GM21423 (cell line): ENCODE measurements at regions not wholly inside any gene's neighbourhood (a gene's known extent, or its start where the extent isn't known, plus 50 kb on each side); places are given as distances from the start of the nearest gene placed in this dataset.

Experiments used
- ATAC-seq: cut with Tn5 transposase; IDR thresholded peaks from one replicate; pipeline ENCODE4 v1.9.1; 2021; ENCODE audit warnings: mild to moderate bottlenecking, moderate library complexity; ENCODE audit not compliant: unreplicated experiment

DNA sequence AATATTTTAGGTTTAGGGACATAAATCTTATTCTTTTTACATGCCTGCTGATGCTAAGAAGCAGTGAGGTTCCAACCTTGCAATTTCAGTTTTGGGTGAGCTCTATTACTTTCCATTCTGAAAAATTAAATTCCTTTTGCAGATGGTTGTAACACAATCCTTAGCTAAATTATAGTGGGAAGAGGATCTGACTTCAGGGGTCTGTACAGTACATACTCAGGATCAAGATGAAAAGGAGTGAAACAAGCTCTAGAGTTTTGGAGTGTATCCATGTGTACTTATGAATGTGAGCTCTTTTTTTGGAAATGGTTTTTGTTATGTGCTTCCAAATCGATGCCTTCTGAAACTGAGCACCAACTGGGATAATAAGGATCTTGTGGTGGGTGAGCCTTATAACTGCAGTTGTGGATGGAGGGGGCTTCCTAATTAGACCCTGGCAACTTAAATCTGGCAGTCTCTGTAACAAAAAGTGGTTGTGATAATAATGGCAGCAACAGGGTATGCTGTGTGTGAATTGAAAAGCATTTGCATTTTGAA is 218.8 kb upstream of the MAP3K7 start:
- ATAC-seq: no peak

DNA sequence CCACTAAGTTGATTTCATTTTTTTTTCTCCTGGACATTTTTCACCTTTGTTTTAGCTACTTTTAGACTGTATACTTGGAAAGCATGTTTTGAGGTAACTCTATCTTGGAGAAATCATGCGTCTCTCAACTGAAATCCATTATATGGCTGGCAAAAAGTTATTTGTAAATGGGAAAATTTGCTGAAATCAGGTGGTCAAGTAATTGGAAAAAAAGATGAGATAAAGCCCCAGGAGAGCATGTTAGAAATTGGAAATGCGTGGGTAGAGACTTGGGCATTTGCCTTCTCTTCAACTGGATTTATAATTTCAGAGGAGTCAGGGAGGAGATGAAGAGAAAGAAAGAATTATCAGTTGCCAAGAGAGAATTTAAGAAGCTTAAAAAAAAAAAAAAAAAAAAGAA is 217.1 kb upstream of the MAP3K7 start:
- ATAC-seq: no peak

DNA sequence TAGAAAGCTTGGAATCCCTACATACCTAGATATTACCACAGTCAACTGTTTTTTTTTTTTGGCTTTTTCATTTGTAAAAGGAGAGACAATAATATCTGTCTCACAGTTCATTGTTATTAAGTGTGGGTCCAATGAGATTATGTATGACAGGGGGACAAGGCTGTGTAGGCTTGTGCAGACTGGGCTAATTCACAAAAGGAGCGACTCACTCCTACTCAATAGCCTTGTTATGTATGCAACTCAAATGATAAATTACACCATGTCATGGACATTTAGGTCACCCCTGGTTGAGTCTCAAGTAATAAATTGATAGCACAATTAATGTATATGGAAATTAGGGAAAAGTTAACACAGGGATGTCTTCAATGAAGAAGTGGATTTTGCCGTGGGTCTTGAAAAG is 208.2 kb upstream of the MAP3K7 start:
- no peak for ATAC-seq

DNA sequence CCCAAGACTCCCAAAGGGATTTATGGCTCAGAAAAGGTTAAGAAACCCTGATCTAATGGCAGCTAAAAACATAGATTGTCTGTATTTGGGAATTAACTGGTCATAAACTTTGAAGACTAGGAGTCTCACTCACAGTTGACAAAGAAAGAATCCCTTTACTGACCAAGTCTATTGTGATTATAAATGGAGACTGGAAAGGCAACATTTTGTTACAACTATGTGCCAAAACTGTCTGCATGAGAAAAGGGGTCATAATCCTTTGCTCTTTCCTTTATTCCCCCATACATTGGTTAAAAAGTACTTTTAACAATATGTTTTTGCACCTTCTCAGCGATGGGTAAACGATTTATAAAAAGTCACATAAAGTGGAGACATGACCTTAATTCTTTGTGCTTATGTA is 206.9 kb upstream of the MAP3K7 start:
- ATAC-seq: no peak

DNA sequence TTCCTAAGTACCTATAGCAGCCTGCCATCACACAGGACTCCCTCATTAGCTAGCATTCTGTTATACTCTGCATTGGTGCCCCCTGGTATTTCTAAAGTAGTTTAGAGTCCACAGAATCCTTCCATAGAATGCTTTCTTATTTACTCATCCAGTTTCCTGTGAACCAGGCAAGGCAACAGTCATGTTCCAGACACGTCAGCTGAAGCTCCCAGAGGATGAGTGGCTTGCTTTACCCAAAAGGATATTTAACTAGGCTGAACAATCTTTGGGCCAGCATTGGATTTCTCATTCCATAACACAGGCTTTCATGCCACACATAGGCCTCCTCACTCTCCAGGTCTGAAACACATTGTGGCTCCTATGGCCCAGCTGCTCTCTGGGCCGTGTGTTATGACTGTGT is 203.8 kb upstream of the MAP3K7 start:
- no peak for ATAC-seq

DNA sequence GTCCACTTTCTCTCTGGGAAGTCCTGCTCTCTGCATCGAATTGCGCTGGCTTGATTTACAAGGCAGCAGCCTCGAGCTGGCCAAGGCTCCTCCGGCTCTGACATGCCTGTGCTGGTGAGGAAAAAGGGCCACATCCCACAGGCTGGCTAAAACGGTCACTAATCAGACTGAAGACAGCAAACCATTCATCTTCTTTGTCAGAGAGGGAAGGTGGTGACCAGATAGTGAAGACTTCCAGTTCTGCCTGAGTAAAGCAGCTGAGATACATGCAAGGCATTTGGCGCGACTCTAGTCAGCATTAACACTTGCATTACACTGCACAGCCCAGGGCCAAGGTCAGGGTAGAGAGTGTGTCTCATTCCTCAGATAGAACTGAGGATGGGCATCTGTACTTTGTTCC is 203.2 kb upstream of the MAP3K7 start:
- no peak for ATAC-seq

DNA sequence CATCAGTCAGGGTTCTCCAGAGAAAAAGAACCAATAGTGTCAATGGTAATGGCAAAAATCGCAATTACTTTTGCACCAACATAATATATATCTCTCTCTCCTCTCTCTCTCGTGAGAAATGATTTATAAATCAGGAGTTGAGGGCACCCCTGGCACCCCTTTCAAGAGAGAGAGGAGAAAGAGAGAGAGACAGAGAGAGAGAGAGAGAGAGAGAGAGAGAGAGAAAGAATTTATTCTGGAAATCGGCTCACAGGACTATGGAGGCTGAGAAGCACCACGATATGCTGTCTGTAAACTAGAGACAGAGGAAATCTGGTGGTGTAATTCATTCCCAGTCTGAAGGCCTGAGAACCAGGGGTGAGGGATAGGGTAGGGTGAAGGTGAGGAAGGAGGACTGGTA is 201.9 kb upstream of the MAP3K7 start:
- ATAC-seq: no peak

DNA sequence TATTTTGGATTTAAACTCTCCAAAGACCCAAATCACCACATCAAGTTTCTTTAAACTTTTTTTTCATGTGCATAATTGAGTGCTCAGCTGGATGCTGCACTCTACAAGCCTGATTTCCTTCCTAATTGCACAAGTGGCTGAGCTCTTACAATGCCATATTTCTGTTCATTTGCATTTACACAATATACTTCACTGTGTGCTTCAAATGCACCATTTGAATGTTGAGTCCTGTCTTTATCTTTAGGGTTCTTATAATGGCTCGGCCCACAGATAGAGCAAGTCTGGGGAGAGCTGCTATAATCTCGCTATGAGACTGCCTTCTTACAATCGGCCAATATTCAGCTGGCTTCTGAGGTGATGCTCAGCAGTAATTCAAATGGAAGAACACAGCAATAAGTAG is 200.6 kb upstream of the MAP3K7 start:
- no peak for ATAC-seq

DNA sequence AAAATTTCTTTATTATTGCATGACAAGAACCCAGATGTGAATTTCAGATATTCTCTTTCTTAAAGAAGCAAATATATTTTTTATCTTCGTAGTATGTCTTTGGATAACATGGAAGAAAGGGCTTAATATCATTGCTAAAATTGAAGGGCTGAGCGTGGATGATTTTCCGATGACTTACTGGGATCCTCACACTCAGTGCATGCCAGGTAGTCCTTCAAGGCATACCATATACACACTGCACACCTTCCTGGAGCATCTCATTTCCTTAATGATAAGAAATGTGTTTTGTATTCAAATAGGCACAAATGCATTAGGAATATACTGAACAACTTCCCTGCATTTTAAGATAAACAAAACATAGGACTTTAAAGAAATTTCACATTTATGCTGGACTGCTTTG is 193.9 kb upstream of the MAP3K7 start:
- ATAC-seq: no peak

DNA sequence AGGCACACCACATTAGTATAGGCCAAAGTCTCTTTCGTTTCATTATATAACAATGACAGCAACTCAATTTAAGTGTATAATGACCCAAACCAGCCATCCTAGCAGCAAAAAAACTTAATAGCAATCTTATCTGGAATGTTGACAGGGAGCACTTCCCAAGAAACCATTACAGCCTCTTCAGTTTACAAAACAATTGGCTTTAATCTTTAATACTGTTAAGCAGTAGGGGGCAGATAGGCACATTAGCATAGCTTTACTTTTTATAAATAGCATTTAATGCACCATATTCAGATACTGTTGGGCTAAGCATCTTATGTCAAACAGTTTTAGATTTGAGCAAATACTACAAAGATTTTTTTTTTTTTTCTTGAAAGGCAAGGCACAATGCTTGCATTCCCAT is 193.3 kb upstream of the MAP3K7 start:
- ATAC-seq: no peak

DNA sequence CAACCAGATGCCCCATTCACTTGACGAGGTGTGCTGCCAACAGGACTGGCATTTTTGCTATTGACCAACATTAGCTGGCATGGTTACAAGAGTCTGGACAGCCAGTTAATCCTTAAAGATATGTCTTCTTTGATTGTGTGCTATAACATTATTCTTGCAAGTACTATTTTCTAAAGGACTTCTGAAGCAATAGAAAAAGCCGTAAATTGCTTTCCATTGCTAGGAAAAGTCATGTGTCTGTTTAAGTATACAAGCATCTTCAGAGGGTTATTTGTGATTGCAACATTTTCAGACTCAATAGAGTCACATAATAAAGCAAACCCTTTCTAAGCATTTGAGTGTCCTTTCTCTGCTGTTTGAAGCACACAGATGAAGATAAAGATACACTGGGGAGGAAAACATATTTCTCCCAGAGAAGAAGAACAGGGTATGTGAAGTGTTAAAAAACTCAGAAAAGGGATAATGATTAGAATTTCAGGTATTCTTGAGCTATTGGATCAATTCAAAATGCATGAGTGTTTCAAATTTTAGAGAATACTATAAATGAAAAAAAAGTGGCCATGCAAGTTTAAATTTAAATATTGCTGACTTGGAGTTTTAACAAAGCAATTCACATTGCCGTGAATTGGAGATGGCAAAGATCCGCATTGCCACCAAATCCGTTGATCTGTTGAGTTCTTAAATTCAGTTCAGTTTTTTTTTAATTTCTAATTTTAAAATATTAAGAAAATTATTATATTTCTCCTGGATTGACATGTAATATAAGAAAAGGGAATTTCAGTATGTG is 191.7 kb upstream of the MAP3K7 start:
- ATAC-seq: no peak

DNA sequence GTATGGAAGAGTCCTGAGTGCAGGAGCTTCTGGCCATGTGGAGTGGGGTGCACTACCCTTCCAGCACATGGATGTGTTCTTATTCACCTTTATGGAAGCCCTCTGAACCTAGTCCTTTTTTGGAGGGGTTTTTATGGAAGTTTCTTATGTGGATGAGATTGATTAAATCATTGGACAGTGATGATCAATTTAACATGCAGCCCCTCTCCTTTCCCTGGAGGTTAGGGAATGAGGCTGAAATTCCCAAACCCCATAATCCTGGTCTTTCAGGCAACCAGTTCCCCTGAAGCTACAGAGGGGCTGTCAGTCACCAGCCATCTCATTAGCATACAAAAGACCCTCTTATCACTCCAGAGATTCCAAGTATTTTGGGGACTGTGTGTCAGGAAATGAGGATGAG is 183.9 kb upstream of the MAP3K7 start:
- no peak for ATAC-seq

DNA sequence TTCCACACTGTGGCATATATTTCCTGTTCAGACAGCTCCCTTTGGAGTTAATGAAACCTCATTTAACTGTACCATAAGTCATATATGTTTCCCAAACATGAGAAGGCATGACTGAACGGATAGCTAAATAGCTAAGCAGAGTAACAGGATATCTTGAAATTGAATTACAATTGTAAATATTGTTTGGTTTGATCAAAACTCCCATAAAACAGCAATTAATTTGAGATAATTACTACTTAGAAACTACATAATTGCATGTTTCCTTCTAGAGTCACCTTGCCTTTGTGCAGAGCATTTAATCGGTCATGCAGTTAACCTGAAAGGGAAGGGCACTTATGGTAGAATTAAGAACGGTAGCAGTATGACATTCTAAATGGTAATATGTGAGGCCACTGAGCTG is 179.0 kb upstream of the MAP3K7 start:
- no peak for ATAC-seq

DNA sequence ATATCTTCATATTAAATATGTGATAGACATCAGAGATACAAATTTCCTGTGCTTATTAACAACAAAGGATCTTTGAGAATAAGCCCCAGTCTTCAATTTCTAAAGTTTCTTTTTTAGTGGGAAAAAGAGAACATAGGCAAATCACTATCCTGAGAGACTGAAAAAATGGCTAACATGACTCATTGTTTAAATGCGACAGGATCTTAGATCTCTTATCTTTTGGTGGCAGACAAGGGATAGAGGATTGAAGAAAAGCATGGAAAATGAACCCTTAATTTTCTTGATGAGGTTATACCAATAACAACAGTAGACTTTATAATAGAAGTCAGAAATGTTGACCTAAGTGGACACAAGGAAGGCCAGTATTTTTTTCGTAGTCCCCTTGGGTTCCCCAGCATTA is 178.6 kb upstream of the MAP3K7 start:
- ATAC-seq: no peak

DNA sequence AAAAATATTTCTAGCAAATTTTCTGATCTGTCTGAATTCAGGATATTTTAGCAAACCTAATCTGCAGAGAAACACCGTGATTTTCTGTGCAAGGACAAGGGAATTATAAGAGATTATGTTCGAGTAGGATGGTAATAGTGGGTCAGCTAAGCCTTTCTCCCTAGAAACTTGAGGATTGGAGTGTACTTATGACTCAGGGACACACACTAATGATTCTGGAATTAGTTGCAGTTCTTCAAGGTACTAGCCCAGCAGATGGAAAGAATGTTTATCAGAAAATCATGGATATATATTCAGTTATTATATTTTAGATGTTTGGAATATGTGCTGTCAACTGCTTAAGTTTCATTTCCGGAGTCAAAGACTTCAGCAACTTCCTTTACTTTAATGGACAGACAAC is 177.1 kb upstream of the MAP3K7 start:
- no peak for ATAC-seq

DNA sequence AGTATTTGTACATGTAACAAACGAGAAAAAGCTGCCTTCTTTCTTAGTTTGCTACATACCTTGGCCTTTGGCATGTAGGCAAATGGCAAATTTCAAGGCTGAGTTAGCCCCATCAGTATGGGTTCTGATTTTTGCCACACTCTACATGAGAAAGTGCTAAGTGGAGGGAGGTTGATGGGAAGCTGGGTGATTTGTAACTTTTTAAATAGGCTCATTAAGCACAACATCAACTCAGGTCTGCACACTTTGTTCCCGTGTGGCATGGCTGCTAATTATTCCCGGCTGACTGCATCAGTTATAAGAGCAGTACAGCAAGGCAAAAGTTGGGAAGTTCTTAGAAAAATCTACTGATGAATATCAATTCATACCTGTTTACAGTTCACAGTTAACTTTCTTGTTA is 172.8 kb upstream of the MAP3K7 start:
- no peak for ATAC-seq

DNA sequence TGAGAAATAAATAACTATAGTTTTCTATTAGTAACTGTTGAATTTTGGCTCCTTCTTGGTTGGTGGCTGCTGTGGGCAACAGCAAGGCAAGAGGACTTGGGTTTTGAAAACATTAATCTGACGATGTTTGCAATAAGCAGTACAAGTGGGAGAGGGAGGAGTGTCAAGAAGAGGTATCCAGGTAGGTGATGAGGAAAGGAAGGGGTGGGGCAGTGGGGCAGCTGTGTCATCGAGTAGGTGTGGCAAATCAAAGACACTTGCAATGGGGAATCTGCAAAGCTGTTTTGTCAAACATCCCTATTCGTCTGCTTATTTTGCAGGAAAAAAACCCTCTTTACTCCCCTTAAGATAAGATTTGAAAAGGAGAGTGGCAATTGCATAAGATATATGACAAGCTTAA is 171.9 kb upstream of the MAP3K7 start:
- no peak for ATAC-seq

DNA sequence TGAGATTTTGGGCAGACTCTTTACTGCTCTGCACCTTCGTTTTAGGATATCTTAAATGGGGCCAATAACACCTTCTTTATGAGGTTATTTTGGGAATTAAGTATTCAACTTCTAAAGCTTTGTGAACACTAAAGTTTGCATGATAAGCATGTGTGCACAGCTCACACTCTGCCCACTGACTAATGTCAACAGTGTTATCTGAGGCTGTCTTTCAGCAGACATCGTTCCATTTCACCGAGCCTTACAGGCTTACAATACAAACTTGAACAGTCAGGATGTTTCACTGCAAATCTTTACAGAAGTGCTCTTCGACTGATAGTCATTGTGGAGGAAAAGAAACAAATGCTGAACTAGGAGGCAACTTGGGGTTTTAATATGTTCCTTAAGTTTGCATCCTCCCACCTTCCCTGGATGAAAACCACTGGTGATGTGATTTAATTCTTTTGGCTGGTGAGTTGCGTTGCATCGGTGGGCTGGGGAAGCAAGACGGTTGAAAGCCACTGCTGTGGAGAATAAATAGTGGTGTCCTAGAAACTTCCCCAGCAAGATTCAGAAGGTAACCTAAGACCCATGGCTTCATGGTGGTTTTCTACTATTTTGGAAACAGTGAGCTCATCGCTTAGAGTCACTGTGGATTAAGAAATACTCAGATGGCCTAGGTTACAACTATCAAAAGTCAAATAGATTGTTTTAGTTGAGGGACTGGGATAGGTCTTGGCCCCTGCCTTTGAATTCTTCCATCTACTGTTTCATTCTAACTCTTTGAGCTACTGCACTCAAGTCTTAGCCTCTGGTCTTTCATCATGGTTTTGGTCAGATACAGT is 167.2 kb upstream of the MAP3K7 start:
- ATAC-seq: no peak

DNA sequence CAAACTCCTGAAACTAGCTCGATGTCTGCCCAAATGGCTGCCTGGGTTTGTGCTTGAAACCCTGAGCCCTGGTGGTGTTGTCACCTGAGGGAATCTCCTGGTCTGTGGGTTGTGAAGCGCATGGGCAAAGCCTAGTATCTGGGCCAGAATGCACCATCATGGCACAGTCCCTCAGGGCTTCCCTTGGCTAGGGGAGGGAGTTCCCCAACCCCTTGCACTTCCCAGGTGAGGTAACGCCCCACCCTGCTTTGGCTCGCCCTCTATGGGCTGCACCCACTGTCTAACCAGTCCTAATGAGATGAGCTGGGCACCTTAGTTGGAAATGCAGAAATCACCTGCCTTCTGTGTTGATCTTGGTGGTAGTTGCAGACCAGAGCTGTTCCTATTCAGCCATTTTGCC is 152.9 kb upstream of the MAP3K7 start:
- no peak for ATAC-seq

DNA sequence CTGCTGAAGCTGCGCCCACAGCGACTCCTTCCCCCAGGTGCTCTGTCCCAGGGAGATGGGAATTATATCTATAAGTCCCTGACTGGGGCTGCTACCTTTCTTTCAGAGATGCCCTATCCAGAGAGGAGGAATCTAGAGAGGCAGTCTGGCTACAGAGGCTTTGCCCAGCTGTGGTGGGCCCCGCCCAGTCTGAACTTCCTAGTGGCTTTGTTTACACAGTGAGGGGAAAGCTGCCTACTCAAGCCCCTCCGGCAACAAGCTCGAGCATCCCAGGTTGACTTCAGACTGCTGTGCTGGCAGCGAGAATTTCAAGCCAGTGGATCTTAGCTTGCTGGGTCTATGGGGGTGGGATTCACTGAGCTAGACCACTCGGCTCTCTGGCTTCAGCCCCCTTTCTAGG is 152.5 kb upstream of the MAP3K7 start:
- no peak for ATAC-seq

DNA sequence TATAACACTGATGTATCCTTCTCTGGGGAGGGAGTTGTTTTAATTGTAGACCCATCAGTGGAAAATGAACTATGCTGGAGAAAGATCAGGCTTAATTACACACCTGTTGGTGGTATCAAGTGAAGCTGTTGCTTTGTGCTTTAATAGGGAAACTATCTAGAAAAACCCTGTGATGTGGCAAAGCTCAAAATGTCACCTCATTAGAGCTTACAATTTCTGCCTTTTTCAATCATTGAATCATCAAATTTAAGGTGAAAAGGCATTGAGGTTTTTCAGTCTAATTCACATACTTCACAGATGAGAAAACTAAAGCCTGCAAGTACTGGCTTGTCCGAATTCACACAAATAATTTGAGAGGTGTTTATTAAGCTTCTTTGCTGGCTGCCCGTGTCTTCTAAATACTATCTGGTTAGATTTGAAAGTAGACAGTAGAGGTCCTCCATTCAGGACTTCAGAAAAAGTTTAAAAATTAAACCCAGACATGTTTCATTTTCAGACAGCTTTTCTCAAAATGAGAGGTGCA is 143.3 kb upstream of the MAP3K7 start:
- ATAC-seq: peak; percentile 97

DNA sequence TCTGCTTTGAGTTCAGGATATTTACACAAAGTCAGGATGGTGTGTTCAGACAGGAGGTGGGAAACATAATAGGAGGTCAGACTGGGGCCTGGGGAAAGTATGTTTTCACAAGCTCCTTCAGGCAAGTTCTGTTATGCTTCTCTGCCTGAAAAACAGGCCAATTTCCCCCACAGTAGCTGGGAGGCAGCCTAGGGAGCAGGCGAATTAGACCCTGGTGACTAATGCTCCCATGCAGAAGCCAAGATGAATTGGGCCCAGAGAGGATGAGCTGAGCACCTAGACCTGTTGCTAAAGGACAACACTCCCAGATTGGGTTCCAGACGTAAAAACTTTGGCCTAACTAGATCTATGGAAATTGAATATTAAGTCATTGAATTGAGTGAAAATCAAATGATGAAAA is 142.2 kb upstream of the MAP3K7 start:
- ATAC-seq: no peak
